Spleen (tissue), 11 donors: ENCODE measurements at regions not wholly inside any gene's neighbourhood (a gene's known extent, or its start where the extent isn't known, plus 50 kb on each side); places are given as distances from the start of the nearest gene placed in this dataset.

Experiments used
- DNase-seq: peaks from one replicate; pipeline ENCODE4 v3.0.0-alpha.2; 2020
- H3K27ac ChIP-seq, 8 donors: fragments of 200-600 bp; sonication (generic) in 7 of 8; 1 replicate in 4 of 8; 2 replicates in 4 of 8; pipeline versions ENCODE4 v1.5.0 to v1.8.0; 2016 to 2021; ENCODE audit warnings: inconsistent platforms in 4 of 8, mild to moderate bottlenecking in 4 of 8, moderate library complexity in 1 of 8
- H3K27me3 ChIP-seq, 7 donors: fragments of 200-600 bp; sonication (generic) in 6 of 7; replicated peaks in 1 of 7; 1 replicate in 4 of 7; 2 replicates in 3 of 7; pipeline versions ENCODE4 v1.5.0 to v1.8.0; 2016 to 2021; ENCODE audit warnings: inconsistent platforms in 3 of 7, mild to moderate bottlenecking in 1 of 7
- H3K36me3 ChIP-seq, 6 donors: fragments of 200-600 bp; sonication (generic) in 5 of 6; 1 replicate in 4 of 6; 2 replicates in 2 of 6; pipeline versions ENCODE4 v1.5.0 to v1.8.0; 2016 to 2021; ENCODE audit warnings: inconsistent platforms in 2 of 6
- H3K4me1 ChIP-seq, 6 donors: fragments of 200-600 bp; sonication (generic) in 5 of 6; 1 replicate in 3 of 6; 2 replicates in 3 of 6; pipeline versions ENCODE4 v1.5.0 to v1.8.0; 2016 to 2021; ENCODE audit warnings: inconsistent platforms in 3 of 6
- H3K4me3 ChIP-seq, 8 donors: fragments of 200-600 bp; sonication (generic) in 7 of 8; 1 replicate in 4 of 8; 2 replicates in 4 of 8; pipeline versions ENCODE4 v1.5.0 to v1.8.0; 2016 to 2021; ENCODE audit warnings: inconsistent platforms in 4 of 8, mild to moderate bottlenecking in 4 of 8, moderate library complexity in 2 of 8
- H3K9me3 ChIP-seq, 8 donors: fragments of 200-600 bp; sonication (generic) in 7 of 8; 1 replicate in 4 of 8; 2 replicates in 4 of 8; pipeline versions ENCODE4 v1.5.0 to v1.8.0; 2016 to 2021; ENCODE audit warnings: inconsistent platforms in 4 of 8
- CTCF ChIP-seq, 11 experiments: fragments of 200-600 bp in 7 of 11; fragments of 450-650 bp in 4 of 11; sonication (generic) in 4 of 11; IDR thresholded peaks in 8 of 11; conservative IDR thresholded peaks in 3 of 11; 1 replicate in 7 of 11; 2 replicates in 4 of 11; pipeline versions ENCODE4 v1.4.0 to v1.8.0; 2016 to 2021; ENCODE audit warnings: antibody characterized with exemption in 11 of 11, inconsistent platforms in 4 of 11, mild to moderate bottlenecking in 1 of 11
- POLR2A ChIP-seq, 3 donors: fragments of 450-650 bp; IDR thresholded peaks; one replicate each; pipeline ENCODE4 v1.5.1; 2017; ENCODE audit warnings: antibody characterized with exemption in 3 of 3, mild to moderate bottlenecking in 1 of 3
- POLR2AphosphoS5 ChIP-seq, 3 donors: sonication (generic); formaldehyde crosslinking; IDR thresholded peaks; one replicate each; pipeline ENCODE4 v1.5.1; 2017; ENCODE audit warnings: antibody characterized with exemption in 3 of 3
- WGBS, 5 donors: extraction: QIAGEN DNeasy Blood & Tissue Kit in 3 of 5; methylation state at CpG; one replicate each; pipeline versions ENCODE4 v1.1.5 to v1.1.7; 2013 to 2018; 5-methylcytosine and 5-hydroxymethylcytosine counted together
- intact Hi-C: fragments of 100-400 bp; cut with DNase I; formaldehyde crosslinking; loops from one replicate; pipeline ENCODE4 v1.15.0; 2023; ENCODE audit warnings: low total_unique reads
- donor health status: healthy with polysubstance abuse.
- donor health status: DM: no; HTN: no; CAD: no; lungs with moderate emphysema.
- donor health status: DM: no; HTN: no; CAD: no.
- donor health status: Bipolar disorder and iron deficiency.
- donor health status: healthy.
- donor health status: DM: no; HTN: no; CAD: no.
- donor health status: DM: yes; HTN: yes; CAD: no.

DNA sequence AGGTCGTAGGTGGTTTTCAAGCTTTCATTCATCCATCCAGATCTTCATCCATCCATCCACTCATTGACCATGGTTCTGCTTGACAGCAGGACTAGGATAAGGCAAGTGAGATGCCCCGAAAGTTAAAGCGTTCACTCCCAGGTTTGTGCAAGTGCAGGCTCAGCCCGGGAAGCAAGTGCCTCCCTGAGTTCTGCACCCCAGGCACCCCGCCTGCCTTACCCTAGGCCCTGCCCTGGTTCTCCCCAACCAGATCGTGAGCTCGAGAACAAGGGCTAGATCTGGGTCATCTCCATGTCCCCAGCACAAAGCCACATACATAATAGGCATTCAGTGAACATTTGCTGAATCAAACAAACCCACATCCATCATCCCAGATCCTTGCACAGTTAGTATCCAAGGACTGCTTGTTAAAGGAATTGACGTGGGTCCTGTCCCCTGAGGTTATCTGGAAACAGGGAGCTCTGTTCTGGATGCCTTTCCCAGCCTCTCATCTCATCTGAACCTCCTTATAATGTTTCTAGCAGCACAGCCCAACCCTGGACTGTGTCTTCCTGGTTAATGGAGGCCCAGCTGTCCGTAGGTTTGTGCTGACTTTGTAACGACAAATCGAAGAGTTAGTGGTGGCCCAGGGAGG, 116.1 kb upstream of the GPC1 start:
- peak overlapping the region in 5 of 8 donors; percentile 2 to 83 (median 50) for H3K27ac ChIP-seq

DNA sequence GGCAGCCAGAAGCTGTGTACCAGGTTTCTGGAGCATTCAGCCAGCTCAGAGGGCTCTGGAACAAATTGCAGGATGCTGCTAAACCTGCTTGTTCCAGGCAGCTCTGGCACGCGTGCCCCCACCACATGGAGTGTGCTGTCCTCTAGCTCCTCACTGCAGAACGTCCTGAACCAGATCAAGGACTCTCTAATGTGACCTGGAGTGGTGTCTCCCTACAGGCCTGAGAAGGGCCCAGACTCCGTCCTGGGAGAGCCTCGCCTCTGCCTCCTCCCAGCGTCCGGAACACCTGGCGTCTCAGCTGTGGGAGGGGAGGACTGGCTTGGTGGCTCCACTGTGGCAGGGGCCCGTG, 115.6 kb upstream of the GPC1 start:
- WGBS, 5 donors = 64 to 76% (median 70%) methylated on average over 8 to 9 of the region's 9 CpGs
- DNase-seq = no peak
- Histone ChIP-seq H3K4me1 (peaks cover 0 to 18% (median 9%) of the 10 kb centered on the region in 6 donors), H3K4me3 (no peak overlapping the region), H3K36me3 (no peaks in the 10 kb centered on the region), H3K9me3 (no peaks in the 10 kb centered on the region), H3K27me3 (peaks cover 0 to 8% (median 0%) of the 10 kb centered on the region in 7 donors), H3K27ac (peak overlapping the region in 6 of 8 donors; percentile 2 to 83 (median 42))
- intact Hi-C loops = no loop called here
- TF ChIP-seq CTCF (IDR thresholded peaks at IDR 0.05 in 8 of 11, conservative IDR thresholded peaks at IDR 0.05 in 3 of 11) = no peak
- no peak for TF ChIP-seq POLR2A (IDR thresholded peaks at IDR 0.05)
- TF ChIP-seq POLR2AphosphoS5 (IDR thresholded peaks at IDR 0.05) = no peak

More for the DNA sequence above, 116.1 kb upstream of the GPC1 start:
- no peak for DNase-seq
- TF ChIP-seq POLR2AphosphoS5 (IDR thresholded peaks at IDR 0.05) = no peak
- TF ChIP-seq POLR2A (IDR thresholded peaks at IDR 0.05) = no peak
- TF ChIP-seq CTCF (IDR thresholded peaks at IDR 0.05 in 8 of 11, conservative IDR thresholded peaks at IDR 0.05 in 3 of 11) = no peak
- Histone ChIP-seq H3K4me3 (no peak overlapping the region), H3K4me1 (peaks cover 0 to 18% (median 9%) of the 10 kb centered on the region in 6 donors), H3K36me3 (no peaks in the 10 kb centered on the region), H3K27me3 (peaks cover 0 to 6% (median 0%) of the 10 kb centered on the region in 7 donors), H3K9me3 (no peaks in the 10 kb centered on the region)
- 75 to 89% (median 86%) methylated on average over 11 of the region's 11 CpGs for WGBS, 5 donors
- intact Hi-C loops = no loop called here

GRCh38 chr2:240320204-240320993, 115.1 kb upstream of the GPC1 start:
- 48 to 56% (median 51%) methylated on average over 25 of the region's 25 CpGs for WGBS, 5 donors

GRCh38 chr2:240322231-240322955, 113.1 kb upstream of the GPC1 start:
- H3K27ac ChIP-seq = no peak overlapping the region
- no peaks in the 10 kb centered on the region for H3K9me3 ChIP-seq
- TF ChIP-seq CTCF (IDR thresholded peaks at IDR 0.05 in 8 of 11, conservative IDR thresholded peaks at IDR 0.05 in 3 of 11) (no peak), POLR2AphosphoS5 (IDR thresholded peaks at IDR 0.05) (no peak), POLR2A (IDR thresholded peaks at IDR 0.05) (no peak)
- H3K36me3 ChIP-seq = no peaks in the 10 kb centered on the region
- H3K4me1 ChIP-seq = peaks cover 0 to 23% (median 10%) of the 10 kb centered on the region in 6 donors
- no peak overlapping the region for H3K4me3 ChIP-seq
- whole genome bisulfite sequencing, 5 donors = 79 to 88% (median 83%) methylated on average over 24 to 29 of the region's 29 CpGs
- peaks cover 0 to 20% (median 0%) of the 10 kb centered on the region in 7 donors for H3K27me3 ChIP-seq
- DNase-seq = no peak
- intact Hi-C loops = no loop called here

More at GRCh38 chr2:240320204-240320993, 115.1 kb upstream of the GPC1 start:
- peaks cover 0 to 14% (median 0%) of the 10 kb centered on the region in 7 donors for H3K27me3 ChIP-seq
- H3K27ac ChIP-seq = peak overlapping the region in 6 of 8 donors; percentile 2 to 83 (median 42)
- no peaks in the 10 kb centered on the region for H3K9me3 ChIP-seq
- peaks cover 0 to 19% (median 9%) of the 10 kb centered on the region in 6 donors for H3K4me1 ChIP-seq
- H3K36me3 ChIP-seq = no peaks in the 10 kb centered on the region
- no peak overlapping the region for H3K4me3 ChIP-seq
- intact Hi-C loops = no loop called here
- DNase-seq = no peak
- TF ChIP-seq POLR2A (IDR thresholded peaks at IDR 0.05) (no peak), POLR2AphosphoS5 (IDR thresholded peaks at IDR 0.05) (peak; percentile 58 to 65 (median 63))
